ENCODE measurements at regions not wholly inside any gene's neighbourhood (a gene's known extent, or its start where the extent isn't known, plus 50 kb on each side); places are given as distances from the start of the nearest gene placed in this dataset.

- no peak for DNase-seq (ENCODE audit: missing footprints)
- intact Hi-C loops (cut with DNase I) = no loop called here
- no peak for ATAC-seq
Observed at GRCh38 chr6:67331304-67331703, 1303.8 kb upstream of the ADGRB3 start.

- intact Hi-C loops (cut with DNase I) = no loop called here
- DNase-seq (ENCODE audit: missing footprints) (no peak), ATAC-seq (no peak)
Observed at GRCh38 chr6:67328269-67328668, 1306.8 kb upstream of the ADGRB3 start.

DNA sequence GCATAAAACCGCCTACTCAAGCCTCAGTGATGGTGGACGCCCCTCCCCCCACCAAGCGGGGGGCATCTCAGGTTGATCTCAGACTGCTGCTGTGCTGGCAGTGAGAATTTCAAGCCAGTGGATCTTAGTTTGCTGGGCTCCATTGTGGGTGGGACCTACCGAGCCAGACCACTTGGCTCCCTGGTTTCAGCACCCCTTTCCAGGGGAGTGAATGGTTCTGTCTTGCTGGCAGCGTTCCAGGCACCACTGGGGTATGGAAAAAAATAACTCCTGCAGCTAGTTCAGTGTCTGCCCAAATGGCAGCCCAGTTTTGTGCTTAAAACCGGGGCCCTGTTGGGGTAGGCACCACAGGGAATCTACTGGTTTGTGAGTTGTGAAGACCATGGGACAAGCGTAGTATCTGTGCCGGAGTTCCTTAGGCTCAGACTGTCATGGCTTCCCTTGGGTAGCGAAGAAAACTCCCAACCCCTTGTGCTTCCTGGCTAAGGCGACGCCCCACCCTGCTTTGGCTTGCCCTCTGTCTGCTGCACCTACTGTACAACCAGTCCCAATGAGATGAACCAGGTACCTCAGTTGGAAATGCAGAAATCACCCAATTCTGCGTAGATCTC is 1334.5 kb upstream of the ADGRB3 start:
- no peak for ATAC-seq
- intact Hi-C loops (cut with DNase I) = no loop called here
- DNase-seq (ENCODE audit: missing footprints) = no peak

GRCh38 chr6:67292169-67292568 is 1342.9 kb upstream of the ADGRB3 start:
- intact Hi-C loops (cut with DNase I) = no loop called here
- no peak for ATAC-seq
- DNase-seq (ENCODE audit: missing footprints) = no peak

- ATAC-seq = no peak
- DNase-seq (ENCODE audit: missing footprints) = no peak
- intact Hi-C loops (cut with DNase I) = no loop called here
Observed at GRCh38 chr6:67287566-67287965, 1347.5 kb upstream of the ADGRB3 start.

DNA sequence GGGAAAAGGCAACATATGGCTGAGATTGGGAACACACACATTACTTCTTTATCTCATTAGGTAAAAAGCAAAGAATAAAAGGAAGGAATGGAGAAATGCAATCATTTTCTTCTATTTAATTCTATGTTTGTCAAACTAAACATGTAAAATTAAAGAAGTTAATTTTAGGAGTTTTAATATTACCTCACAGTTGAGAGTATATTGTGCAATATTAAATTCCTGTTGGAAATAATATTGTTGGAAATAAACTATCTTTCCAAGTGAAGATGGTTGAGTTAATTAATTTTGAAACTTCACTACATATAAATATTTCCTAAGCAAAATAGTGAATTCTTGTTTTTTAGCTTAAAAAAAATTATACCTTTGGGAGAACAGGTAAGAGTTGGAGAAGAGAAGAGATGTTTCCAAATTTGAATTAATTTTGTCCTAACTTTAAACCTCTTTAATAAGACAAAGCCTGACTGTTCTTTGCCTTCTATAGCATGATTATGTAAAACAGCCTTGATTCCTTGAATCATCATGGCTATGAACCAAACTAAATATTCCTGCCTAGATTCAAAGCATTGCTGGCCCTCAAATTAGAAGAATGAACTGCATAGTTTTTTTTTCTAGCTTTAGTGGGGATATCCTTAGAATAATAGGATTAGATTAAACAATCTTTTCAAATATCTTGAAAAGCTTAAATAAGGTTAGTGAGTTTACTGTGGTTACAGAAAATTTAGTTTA is 1349.1 kb upstream of the ADGRB3 start:
- intact Hi-C loops (cut with DNase I) = no loop called here
- DNase-seq (ENCODE audit: missing footprints) = no peak
- ATAC-seq = no peak

- ATAC-seq = no peak
- intact Hi-C loops (cut with DNase I) = no loop called here
- DNase-seq (ENCODE audit: missing footprints) = no peak
Observed at GRCh38 chr6:67277312-67277711, 1357.8 kb upstream of the ADGRB3 start.

- intact Hi-C loops (cut with DNase I) = no loop called here
- ATAC-seq = no peak
- DNase-seq (ENCODE audit: missing footprints) = no peak
Observed at GRCh38 chr6:67265996-67266921, 1368.8 kb upstream of the ADGRB3 start.

DNA sequence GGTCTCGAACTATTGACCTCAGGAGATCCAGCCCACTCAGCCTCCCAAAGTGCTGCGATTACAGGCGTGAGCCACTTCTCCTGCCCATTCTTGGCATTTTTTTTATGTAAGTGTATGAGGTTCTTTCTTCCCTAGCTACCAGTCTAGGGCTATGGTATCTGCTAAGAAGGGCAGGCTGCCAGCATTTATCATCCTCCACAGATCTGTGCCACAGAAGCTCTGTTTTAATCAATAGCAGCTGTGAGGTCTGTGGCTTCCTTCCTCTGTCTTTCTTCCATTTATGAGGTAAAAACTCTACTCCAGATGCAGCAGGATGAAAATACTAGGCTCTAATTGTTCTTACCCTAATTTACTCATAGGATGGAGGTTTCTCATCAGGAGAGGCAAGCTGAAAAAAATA is 1382.4 kb upstream of the ADGRB3 start:
- no peak for DNase-seq (ENCODE audit: missing footprints)
- no peak for ATAC-seq
- intact Hi-C loops (cut with DNase I) = no loop called here

GRCh38 chr6:67248077-67248476 is 1387.0 kb upstream of the ADGRB3 start:
- intact Hi-C loops (cut with DNase I) = no loop called here
- DNase-seq (ENCODE audit: missing footprints) (no peak), ATAC-seq (no peak)

- DNase-seq (ENCODE audit: missing footprints) = no peak
- no peak for ATAC-seq
- intact Hi-C loops (cut with DNase I) = no loop called here
Observed at GRCh38 chr6:67244037-67244436, 1391.0 kb upstream of the ADGRB3 start.

GRCh38 chr6:67237277-67237676 is 1397.8 kb upstream of the ADGRB3 start:
- intact Hi-C loops (cut with DNase I) = no loop called here
- DNase-seq (ENCODE audit: missing footprints) (no peak), ATAC-seq (no peak)

- intact Hi-C loops (cut with DNase I) = no loop called here
- no peak for DNase-seq (ENCODE audit: missing footprints)
- no peak for ATAC-seq
Observed at GRCh38 chr6:67231092-67231491, 1404.0 kb upstream of the ADGRB3 start.

- intact Hi-C loops (cut with DNase I) = no loop called here
- ATAC-seq = no peak
- DNase-seq (ENCODE audit: missing footprints) = no peak
Observed at GRCh38 chr6:67224989-67225388, 1410.1 kb upstream of the ADGRB3 start.

- no peak for DNase-seq (ENCODE audit: missing footprints)
- intact Hi-C loops (cut with DNase I) = no loop called here
- ATAC-seq = no peak
Observed at GRCh38 chr6:67221226-67221625, 1413.9 kb upstream of the ADGRB3 start.

GRCh38 chr6:67219346-67219745 is 1415.7 kb upstream of the ADGRB3 start:
- no peak for ATAC-seq
- intact Hi-C loops (cut with DNase I) = no loop called here
- no peak for DNase-seq (ENCODE audit: missing footprints)

GRCh38 chr6:67212584-67212983 is 1422.5 kb upstream of the ADGRB3 start:
- DNase-seq (ENCODE audit: missing footprints) = no peak
- intact Hi-C loops (cut with DNase I) = no loop called here
- no peak for ATAC-seq

DNA sequence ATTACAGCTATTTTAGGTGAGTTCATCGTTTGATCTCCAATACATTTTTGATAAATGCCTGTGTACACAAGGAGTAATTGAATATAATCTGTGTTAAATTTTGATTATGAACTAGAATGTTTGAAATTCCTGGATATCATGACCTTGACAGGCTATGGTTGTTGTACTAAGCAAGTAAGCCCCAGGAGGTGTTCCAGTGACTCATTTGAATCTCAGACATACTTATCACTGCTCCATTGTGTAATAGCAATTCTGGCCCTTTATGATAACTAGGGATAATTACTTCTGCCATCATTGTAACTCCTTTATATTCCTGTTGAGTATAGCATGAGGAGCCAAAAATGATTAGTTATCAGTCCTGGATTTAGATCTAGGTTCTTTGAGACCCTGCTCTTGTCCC is 1424.6 kb upstream of the ADGRB3 start:
- intact Hi-C loops (cut with DNase I) = no loop called here
- ATAC-seq (no peak), DNase-seq (ENCODE audit: missing footprints) (no peak)

DNA sequence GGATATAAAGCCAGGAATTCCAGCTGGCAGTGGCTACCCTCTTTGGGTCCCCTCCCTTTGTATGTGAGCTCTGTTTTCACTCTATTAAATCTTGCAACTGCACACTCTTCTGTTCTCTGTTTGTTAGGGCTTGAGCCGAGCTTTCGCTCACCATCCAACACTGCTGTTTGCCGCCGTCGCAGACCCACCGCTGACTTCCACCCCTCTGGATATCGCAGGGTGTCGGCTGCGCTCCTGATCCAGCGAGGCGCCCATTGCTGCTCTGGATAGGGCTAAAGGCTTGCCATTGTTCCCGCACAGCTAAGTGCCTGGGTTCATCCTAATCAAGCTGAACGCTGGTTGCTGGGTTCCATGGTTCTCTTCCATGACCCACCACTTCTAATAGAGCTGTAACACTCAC is 1433.5 kb upstream of the ADGRB3 start:
- ATAC-seq (no peak), DNase-seq (ENCODE audit: missing footprints) (no peak)
- intact Hi-C loops (cut with DNase I) = no loop called here

All from Right ventricle myocardium inferior (tissue), 1 donor.